22Rv1 (cell line): ENCODE measurements at regions not wholly inside any gene's neighbourhood (a gene's known extent, or its start where the extent isn't known, plus 50 kb on each side); places are given as distances from the start of the nearest gene placed in this dataset.

Source experiments
- CTCF ChIP-seq: fragments of 450-650 bp; IDR thresholded peaks from 2 replicates; pipeline ENCODE4 v1.5.1; 2017; ENCODE audit warnings: mild to moderate bottlenecking
- ZFX ChIP-seq: fragments of 450-650 bp; IDR thresholded peaks from 2 replicates; pipeline ENCODE4 v1.6.1; 2017; ENCODE audit warnings: antibody characterized with exemption, borderline replicate concordance

- TF ChIP-seq CTCF: no peak
- no peak for TF ChIP-seq ZFX
Observed at GRCh38 chr2:163373496-163373895, 362.3 kb downstream of the FIGN start.
